Neural progenitor cell (in vitro differentiated cells): ENCODE measurements at regions not wholly inside any gene's neighbourhood (a gene's known extent, or its start where the extent isn't known, plus 50 kb on each side); places are given as distances from the start of the nearest gene placed in this dataset.
A peak's percentile ranks its signal among the peaks of the same experiment; 100 is the strongest.

Experiments used
- DNase-seq: peaks from one replicate; pipeline ENCODE4 v3.0.0-alpha.2; 2016; ENCODE audit warnings: low spot score
- H2AFZ ChIP-seq: fragments of 200-600 bp; sonication (generic); replicated peaks from 2 replicates; pipeline ENCODE4 v1.6.1; 2016; ENCODE audit warnings: antibody characterized with exemption
- H3F3A ChIP-seq: fragments of 200-600 bp; sonication (generic); 2 replicates; pipeline ENCODE4 v1.6.1; 2016; ENCODE audit warnings: antibody characterized with exemption, low read depth
- H3K27ac ChIP-seq: fragments of 200-600 bp; sonication (generic); 2 replicates; pipeline ENCODE4 v1.5.1; 2016; ENCODE audit warnings: mild to moderate bottlenecking
- H3K27me3 ChIP-seq: fragments of 200-600 bp; sonication (generic); 2 replicates; pipeline ENCODE4 v1.6.1; 2016; ENCODE audit warnings: mild to moderate bottlenecking, moderate library complexity
- H3K36me3 ChIP-seq: fragments of 200-600 bp; sonication (generic); 2 replicates; pipeline ENCODE4 v1.5.1; 2016
- H3K4me1 ChIP-seq: fragments of 200-600 bp; sonication (generic); 2 replicates; pipeline ENCODE4 v1.6.1; 2016; ENCODE audit warnings: mixed run types
- H3K4me2 ChIP-seq: fragments of 200-600 bp; sonication (generic); 2 replicates; pipeline ENCODE4 v1.6.1; 2016
- H3K4me3 ChIP-seq: fragments of 200-600 bp; sonication (generic); 2 replicates; pipeline ENCODE4 v1.5.1; 2016
- H3K79me2 ChIP-seq: fragments of 200-600 bp; sonication (generic); 2 replicates; pipeline ENCODE4 v1.6.1; 2016; ENCODE audit warnings: low read depth
- H3K9ac ChIP-seq: fragments of 200-600 bp; sonication (generic); 2 replicates; pipeline ENCODE4 v1.6.1; 2016
- H3K9me3 ChIP-seq: fragments of 200-600 bp; sonication (generic); 2 replicates; pipeline ENCODE4 v1.5.1; 2016; ENCODE audit warnings: low read depth
- H4K20me1 ChIP-seq: fragments of 200-600 bp; sonication (generic); 2 replicates; pipeline ENCODE4 v1.6.1; 2016; ENCODE audit warnings: low read depth
- H3K27ac Mint-ChIP-seq: 3 replicates; pipeline ENCODE4 v1.8.0; 2021; ENCODE audit warnings: mixed read lengths
- H3K27me3 Mint-ChIP-seq: 2 replicates; pipeline ENCODE4 v1.8.0; 2022; ENCODE audit warnings: low read depth, mild to moderate bottlenecking, inconsistent platforms, moderate library complexity, mixed read lengths; ENCODE audit not compliant: insufficient read depth
- H3K36me3 Mint-ChIP-seq: 3 replicates; pipeline ENCODE4 v1.8.0; 2021; ENCODE audit warnings: mixed read lengths
- H3K4me1 Mint-ChIP-seq: 3 replicates; pipeline ENCODE4 v1.8.0; 2021; ENCODE audit warnings: mixed read lengths
- H3K4me3 Mint-ChIP-seq: 3 replicates; pipeline ENCODE4 v1.8.0; 2021; ENCODE audit warnings: mild to moderate bottlenecking, moderate library complexity, mixed read lengths
- H3K9me3 Mint-ChIP-seq: 3 replicates; pipeline ENCODE4 v1.8.0; 2020; ENCODE audit warnings: mixed read lengths
- EZH2 ChIP-seq: fragments of 200-600 bp; sonication (generic); IDR thresholded peaks from 2 replicates; pipeline ENCODE4 v1.6.1; 2017; ENCODE audit warnings: antibody characterized with exemption, mild to moderate bottlenecking, moderate library complexity
- EZH2phosphoT487 ChIP-seq: fragments of 200-600 bp; sonication (generic); IDR thresholded peaks from 2 replicates; pipeline ENCODE4 v1.6.1; 2017; ENCODE audit warnings: antibody characterized with exemption
- TF ChIP-seq, protein P1 (sequence below): fragments of 200-600 bp; sonication (generic); IDR thresholded peaks from 2 replicates; pipeline ENCODE4 v1.5.1; 2017; ENCODE audit warnings: antibody characterized with exemption, mild to moderate bottlenecking

DNA sequence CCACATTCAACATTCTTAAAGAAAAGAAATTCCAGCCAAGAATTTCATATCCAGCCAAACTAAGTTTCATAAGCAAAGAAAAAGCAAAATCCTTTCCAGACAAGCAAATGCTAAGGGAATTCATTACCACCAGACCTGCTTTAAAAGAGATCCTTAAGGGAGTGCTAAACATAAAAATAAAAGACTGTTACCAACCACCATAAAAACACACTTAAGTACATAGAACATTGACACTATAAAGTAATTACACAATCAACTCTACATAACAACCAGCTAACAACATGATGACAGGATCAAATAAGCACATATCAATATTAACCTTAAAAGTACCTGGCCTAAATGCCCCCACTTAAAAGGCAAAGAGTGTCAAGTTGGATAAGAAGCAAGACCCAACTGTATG is 153.5 kb downstream of the FTCDNL1 start:
- H3K4me1 Mint-ChIP-seq = no peaks in the 10 kb centered on the region

DNA sequence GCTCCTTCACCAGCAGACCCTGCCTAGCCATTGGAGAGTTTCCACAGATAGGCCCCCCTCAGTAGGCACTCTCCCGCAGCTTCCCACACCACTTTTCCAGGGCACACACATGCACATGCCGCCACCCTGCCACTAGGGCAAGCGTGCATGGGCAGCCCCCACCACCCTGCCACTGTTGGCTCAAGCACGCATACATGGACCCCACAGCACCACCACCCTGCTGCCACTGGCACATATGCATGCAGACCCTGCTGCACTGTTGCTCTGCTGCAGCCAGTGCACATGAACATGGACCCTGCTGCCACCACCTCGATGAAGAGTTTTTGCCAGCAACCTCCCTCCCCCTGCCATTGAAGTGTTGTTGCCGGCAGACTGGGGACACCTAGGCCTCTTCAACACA is 154.9 kb downstream of the FTCDNL1 start:
- Histone ChIP-seq H3F3A (no peaks in the 10 kb centered on the region), H3K27me3 (no peaks in the 10 kb centered on the region), H3K4me3 (no peak overlapping the region), H2AFZ (no peak overlapping the region), H3K9ac (no peak overlapping the region), H4K20me1 (no peaks in the 10 kb centered on the region), H3K79me2 (no peaks in the 10 kb centered on the region), H3K27ac (no peak overlapping the region), H3K4me2 (no peak overlapping the region), H3K9me3 (no peaks in the 10 kb centered on the region), H3K4me1 (peaks cover 6% of the 10 kb centered on the region), H3K36me3 (no peaks in the 10 kb centered on the region)
- Mint-ChIP-seq H3K4me3 (no peak overlapping the region), H3K27me3 (peaks cover 2% of the 10 kb centered on the region), H3K36me3 (no peaks in the 10 kb centered on the region), H3K4me1 (no peaks in the 10 kb centered on the region), H3K27ac (peak overlapping the region; percentile 22), H3K9me3 (no peaks in the 10 kb centered on the region)
- no peak for DNase-seq
- TF ChIP-seq, protein P1, sequence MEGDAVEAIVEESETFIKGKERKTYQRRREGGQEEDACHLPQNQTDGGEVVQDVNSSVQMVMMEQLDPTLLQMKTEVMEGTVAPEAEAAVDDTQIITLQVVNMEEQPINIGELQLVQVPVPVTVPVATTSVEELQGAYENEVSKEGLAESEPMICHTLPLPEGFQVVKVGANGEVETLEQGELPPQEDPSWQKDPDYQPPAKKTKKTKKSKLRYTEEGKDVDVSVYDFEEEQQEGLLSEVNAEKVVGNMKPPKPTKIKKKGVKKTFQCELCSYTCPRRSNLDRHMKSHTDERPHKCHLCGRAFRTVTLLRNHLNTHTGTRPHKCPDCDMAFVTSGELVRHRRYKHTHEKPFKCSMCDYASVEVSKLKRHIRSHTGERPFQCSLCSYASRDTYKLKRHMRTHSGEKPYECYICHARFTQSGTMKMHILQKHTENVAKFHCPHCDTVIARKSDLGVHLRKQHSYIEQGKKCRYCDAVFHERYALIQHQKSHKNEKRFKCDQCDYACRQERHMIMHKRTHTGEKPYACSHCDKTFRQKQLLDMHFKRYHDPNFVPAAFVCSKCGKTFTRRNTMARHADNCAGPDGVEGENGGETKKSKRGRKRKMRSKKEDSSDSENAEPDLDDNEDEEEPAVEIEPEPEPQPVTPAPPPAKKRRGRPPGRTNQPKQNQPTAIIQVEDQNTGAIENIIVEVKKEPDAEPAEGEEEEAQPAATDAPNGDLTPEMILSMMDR = no peak
- TF ChIP-seq EZH2 (no peak), EZH2phosphoT487 (no peak)

More for the DNA sequence above, 153.5 kb downstream of the FTCDNL1 start:
- H3K9me3 Mint-ChIP-seq = no peaks in the 10 kb centered on the region
- Histone ChIP-seq H2AFZ (no peak overlapping the region), H3K9ac (no peak overlapping the region), H3K4me1 (peaks cover 6% of the 10 kb centered on the region), H3K4me2 (no peak overlapping the region), H3K36me3 (no peaks in the 10 kb centered on the region), H3F3A (no peaks in the 10 kb centered on the region), H3K79me2 (no peaks in the 10 kb centered on the region), H3K4me3 (no peak overlapping the region), H3K27ac (no peak overlapping the region), H3K9me3 (no peaks in the 10 kb centered on the region), H3K27me3 (no peaks in the 10 kb centered on the region), H4K20me1 (no peaks in the 10 kb centered on the region)
- no peaks in the 10 kb centered on the region for H3K36me3 Mint-ChIP-seq
- TF ChIP-seq EZH2phosphoT487 (no peak), EZH2 (no peak)
- TF ChIP-seq, protein P1 = no peak
- DNase-seq = no peak
- H3K4me3 Mint-ChIP-seq = no peak overlapping the region
- no peak overlapping the region for H3K27ac Mint-ChIP-seq
- peaks cover 2% of the 10 kb centered on the region for H3K27me3 Mint-ChIP-seq

DNA sequence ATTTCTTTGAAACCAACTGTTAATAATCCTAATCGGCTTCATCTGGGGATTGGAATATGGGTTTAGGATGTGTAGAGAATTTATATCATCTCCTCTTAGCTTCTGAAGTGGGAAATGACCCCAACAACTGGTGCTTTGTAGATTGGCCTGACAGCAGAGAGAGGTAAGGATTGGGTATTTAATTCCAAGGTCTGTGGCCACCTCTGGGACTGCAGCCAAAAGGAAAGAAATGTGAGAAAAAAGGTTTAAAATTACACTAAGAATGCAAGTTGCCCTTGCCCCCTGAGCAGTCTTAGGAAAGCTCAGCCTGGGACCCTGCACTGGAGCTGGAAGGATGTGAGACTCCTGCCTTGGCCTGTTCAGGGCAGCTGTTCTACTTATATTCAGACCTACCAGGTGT is 157.1 kb downstream of the FTCDNL1 start:
- Mint-ChIP-seq H3K4me1 (no peaks in the 10 kb centered on the region), H3K36me3 (no peaks in the 10 kb centered on the region), H3K27ac (no peak overlapping the region), H3K27me3 (peaks cover 4% of the 10 kb centered on the region), H3K9me3 (no peaks in the 10 kb centered on the region), H3K4me3 (no peak overlapping the region)
- H3F3A ChIP-seq = no peaks in the 10 kb centered on the region
- no peaks in the 10 kb centered on the region for H3K9me3 ChIP-seq
- no peak overlapping the region for H3K4me2 ChIP-seq
- no peaks in the 10 kb centered on the region for H4K20me1 ChIP-seq
- no peaks in the 10 kb centered on the region for H3K79me2 ChIP-seq
- H3K9ac ChIP-seq = no peak overlapping the region
- no peak overlapping the region for H3K4me3 ChIP-seq
- no peaks in the 10 kb centered on the region for H3K27me3 ChIP-seq
- H3K27ac ChIP-seq = no peak overlapping the region
- no peaks in the 10 kb centered on the region for H3K4me1 ChIP-seq
- H2AFZ ChIP-seq = no peak overlapping the region
- no peaks in the 10 kb centered on the region for H3K36me3 ChIP-seq
- DNase-seq = no peak
- TF ChIP-seq EZH2 (no peak), EZH2phosphoT487 (no peak)
- TF ChIP-seq, protein P1 = no peak

DNA sequence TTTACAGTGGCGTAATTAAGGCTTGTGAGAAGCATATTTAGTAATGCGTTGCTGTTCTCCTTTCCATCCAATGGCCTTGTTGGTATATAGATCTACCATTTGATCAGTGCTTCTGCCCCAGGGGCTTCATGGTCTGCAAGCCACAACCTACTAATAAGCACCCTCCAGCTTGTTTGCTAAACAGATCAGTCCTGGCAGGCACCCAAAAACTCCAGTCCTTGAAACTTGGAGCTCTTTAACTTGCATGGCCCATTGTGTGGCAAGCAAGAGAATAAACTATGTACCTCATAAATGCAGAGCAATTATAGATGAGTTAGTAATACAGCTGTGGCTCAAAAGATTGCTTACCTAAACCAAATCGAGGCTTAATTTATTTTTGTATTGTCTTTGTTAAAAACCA is 158.5 kb downstream of the FTCDNL1 start:
- Histone ChIP-seq H3K27ac (no peak overlapping the region), H3F3A (no peaks in the 10 kb centered on the region), H3K79me2 (no peaks in the 10 kb centered on the region), H3K9ac (no peak overlapping the region), H3K27me3 (no peaks in the 10 kb centered on the region), H4K20me1 (no peaks in the 10 kb centered on the region), H2AFZ (peak overlapping the region; percentile 5), H3K36me3 (no peaks in the 10 kb centered on the region), H3K4me1 (no peaks in the 10 kb centered on the region), H3K4me2 (no peak overlapping the region), H3K9me3 (no peaks in the 10 kb centered on the region), H3K4me3 (no peak overlapping the region)
- Mint-ChIP-seq H3K27me3 (peaks cover 4% of the 10 kb centered on the region), H3K27ac (no peak overlapping the region), H3K4me3 (no peak overlapping the region), H3K4me1 (no peaks in the 10 kb centered on the region), H3K9me3 (no peaks in the 10 kb centered on the region), H3K36me3 (no peaks in the 10 kb centered on the region)
- TF ChIP-seq, protein P1 = no peak
- TF ChIP-seq EZH2phosphoT487 (no peak), EZH2 (no peak)
- DNase-seq = no peak
